SIG-M5 treated with dmso at 0.1 percent for 504 hours (cell line): ENCODE measurements at regions not wholly inside any gene's neighbourhood (a gene's known extent, or its start where the extent isn't known, plus 50 kb on each side); places are given as distances from the start of the nearest gene placed in this dataset.
"Not testable (repeated sequence)": the region's sequence is repeated elsewhere in the genome, so short reads cannot be mapped to it uniquely, and the experiment has no call there.

Source experiments
- DNase-seq: peaks from one replicate; lab custom pipeline; 2025; ENCODE audit not compliant: unreplicated experiment; lab: John Stamatoyannopoulos, UW

DNA sequence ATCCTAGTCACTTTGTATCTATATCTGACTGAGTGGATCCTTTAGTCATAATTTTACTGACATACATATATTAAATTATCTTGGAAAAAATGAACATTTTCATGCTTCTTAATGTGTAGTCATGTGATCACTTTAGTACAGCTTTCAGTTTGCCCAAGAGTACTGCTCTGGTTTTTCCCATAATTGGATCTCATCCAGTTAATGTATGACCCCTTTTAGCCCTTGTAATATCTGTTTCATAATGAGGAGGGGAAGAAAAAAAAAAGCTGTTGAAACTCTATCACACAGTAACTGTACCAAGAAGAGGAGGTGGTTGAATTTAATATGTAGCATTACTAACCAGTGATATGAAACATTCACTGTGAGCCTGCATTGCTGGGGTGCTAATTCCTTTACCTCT, 328.7 kb downstream of the PTPRC start:
- DNase-seq = peak; percentile 28

DNA sequence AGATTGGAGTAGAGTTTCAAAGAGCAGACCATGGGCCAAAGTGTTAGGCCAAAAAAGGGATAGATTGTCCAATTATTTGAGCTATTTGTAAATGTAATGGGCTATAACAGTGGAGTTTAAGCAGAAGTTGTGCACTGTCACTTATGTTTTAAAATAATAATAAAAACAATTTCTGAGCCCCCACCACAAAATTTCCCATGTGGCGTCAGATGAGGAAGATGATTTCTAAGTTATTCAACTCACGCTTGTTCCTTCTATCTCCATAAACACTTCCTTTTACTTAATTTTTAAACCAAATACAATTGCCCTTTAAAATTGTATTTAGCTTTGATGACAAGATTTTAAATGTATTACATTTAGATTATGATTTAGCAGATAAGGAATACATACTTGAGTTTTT, 330.0 kb downstream of the PTPRC start:
- DNase-seq = no peak

DNA sequence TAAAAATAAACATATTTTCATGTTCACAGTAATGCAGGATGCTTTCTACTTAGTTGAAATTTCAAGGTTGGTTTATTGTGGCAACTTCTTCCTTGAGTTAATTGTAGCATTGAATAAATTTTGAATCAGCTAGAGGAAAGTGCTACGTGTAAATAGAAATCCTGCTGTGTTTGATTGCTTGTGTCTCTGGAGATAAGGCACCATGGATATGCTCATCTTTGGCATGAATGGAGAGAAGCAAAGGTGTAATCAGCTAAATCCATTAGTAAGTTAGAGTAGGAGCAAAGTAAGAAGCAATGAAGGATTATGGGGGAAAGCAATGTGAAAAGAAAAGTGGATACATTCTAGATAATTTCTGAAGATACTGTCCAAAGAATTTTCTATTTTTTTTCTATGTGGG, 331.1 kb downstream of the PTPRC start:
- DNase-seq = no peak

DNA sequence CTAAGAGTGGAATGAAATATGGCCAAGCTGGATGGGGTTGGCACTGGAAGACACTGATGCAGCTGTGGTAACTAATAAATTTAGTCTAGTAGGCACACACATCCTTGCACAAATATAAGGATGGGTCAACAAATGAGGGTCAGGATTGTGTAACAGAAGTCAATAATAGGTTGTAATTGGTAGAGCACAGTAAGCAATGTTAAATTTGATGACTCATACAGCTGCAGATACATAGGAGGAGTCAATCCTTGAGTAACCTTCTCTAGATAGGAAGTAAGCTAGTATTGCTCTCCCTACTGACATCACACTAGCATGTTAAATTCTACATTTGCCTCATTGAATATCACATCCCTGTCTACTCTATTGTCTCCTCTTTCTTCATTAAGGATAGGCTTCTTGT, 332.1 kb downstream of the PTPRC start:
- DNase-seq = peak; percentile 98

DNA sequence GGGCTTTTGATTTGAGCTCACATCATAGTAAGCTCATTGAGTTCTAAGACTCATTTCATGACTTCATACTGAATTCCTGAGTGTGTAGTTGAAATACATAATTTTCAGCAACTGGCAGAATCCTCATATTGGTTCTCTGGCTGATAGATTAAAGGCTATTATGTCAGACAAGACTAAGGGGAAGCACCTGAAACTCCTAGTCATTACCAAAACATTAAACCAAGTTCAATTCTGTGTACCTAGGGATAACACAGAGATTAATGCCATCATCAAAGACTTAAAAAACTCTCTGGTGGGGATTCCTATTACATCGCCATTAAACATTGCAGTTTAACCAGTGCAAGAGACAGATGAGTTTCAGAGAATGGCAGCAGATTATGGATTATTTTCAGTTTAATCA, 339.1 kb downstream of the PTPRC start:
- no peak for DNase-seq

DNA sequence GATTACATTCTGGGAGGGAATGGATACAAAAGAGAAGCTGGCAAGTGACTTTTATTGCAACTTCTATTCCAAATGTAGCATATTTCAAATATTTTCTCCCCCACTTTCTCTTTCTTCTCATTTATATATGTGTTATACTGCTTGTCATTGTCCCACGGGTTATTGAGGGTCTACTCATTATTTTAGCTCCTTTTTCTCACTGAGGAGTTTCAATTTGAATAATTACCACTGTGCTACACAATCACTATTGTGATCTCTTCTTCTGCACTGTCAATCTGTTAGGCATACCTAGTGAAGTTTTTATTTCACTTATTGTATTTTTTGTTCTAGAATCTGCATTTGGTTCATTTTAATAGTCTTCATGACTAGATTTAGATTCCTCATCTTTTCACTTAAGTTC, 339.7 kb downstream of the PTPRC start:
- DNase-seq = no peak

DNA sequence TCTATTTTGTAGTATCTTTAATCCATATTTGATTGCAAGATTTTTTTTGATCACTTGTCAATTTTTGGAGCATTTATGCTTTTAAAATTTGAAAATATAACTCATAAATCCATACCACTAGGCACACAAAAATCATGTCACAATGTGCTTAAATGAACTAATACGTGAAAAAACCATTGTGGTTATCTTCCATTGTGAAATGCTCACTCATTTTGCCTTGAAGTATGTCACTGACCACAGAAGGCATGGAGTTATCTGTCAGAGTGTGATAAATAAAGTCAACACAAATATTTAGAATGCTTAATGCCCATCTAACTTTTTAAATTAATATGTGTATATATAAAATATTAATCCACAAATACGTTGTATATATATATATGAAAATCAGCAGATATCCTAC, 347.2 kb downstream of the PTPRC start:
- DNase-seq = peak; percentile 62

DNA sequence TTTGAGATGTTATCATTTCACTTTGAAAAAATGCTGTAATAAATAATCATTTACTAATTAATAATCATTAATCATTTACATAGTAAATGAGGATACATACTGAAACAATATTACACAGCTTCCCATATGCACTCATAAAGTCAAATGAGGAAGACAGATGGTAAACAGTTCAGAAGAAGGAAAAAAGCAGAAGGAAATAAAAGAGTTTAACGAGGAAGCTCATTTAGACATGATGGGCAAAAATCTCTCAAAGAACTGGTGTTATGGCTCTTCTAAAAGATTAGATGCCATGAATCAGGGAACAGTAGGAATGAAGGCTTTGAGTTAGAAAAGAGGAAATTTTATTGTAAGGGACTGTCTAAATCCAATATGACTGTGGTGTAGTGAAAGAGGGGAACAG, 347.6 kb downstream of the PTPRC start:
- DNase-seq = peak; percentile 89

DNA sequence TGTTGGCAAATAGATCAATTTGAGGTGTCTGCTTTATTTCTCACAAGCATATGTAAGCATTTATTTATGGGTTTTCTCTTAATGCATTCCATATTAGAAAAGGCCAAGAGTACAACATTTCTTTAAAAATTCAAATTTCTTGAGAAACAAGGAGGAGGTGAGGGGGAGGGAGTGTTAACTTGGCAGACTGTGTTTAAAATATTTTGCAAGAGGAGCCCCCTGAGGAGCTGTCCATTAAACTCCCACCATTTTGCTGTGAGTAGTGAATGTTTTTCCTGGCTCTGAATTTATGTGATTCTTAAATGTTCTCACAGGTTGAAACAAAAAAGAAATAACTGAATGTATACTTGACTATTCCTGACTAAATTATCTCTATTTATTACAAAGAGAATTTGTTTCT, 363.8 kb downstream of the PTPRC start:
- DNase-seq = peak; percentile 30

DNA sequence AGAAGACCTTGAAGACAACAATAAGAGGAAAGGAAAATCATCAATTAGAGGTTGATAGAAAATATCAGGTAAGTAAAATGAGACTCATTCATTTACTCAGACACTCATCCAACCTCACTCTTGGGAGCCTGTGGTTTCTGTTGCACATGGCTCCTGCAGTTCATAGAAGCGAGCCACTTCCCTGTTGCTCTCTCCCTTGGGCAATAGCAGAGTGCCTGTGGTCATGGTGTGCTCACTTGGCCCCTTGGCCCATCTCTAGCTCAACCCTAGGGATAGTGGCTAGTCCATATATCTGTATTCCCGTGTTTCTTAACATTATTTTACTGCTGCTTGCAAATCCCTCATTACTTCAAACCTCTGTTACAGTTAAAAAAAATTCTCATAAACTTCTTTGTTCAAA, 368.6 kb downstream of the PTPRC start:
- DNase-seq = peak; percentile 95

DNA sequence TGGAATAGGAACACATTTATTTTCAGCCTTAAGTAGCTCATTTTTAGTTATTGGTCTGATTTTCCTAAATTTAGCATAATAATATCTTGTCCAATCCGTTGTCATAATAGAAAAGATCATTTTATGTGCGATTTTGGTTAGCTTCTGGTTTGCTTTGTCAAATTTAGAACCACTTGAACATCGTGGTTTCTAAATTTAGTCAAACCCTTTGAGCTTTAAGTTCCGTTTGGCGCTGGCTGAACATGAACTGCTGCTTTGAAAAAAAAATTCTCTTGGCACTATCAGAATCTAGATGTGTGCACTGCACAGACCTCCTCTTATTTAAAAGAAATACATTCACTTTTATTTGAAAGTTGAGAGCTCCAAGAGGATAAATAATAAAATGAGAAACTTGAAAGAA, 370.6 kb downstream of the PTPRC start:
- DNase-seq = peak; percentile 63

DNA sequence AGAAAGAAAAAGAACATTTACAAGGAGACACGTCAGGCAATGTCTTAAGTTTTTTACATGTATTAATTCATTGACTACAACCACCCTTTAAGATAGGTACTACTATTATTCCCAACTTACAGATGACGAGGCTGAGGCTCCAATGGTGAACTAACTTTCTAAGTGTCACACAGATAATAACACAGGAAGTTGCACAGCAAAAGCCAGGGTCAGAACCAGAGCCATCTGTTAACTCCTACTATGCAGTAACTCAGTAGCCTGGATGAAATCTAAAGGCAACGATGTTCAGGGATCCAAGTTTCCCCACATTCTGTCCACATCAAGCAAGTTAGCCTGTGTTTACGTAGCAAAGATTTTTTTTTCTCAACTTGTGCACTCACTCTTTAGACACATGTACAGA, 371.7 kb downstream of the PTPRC start:
- DNase-seq = peak; percentile 66

DNA sequence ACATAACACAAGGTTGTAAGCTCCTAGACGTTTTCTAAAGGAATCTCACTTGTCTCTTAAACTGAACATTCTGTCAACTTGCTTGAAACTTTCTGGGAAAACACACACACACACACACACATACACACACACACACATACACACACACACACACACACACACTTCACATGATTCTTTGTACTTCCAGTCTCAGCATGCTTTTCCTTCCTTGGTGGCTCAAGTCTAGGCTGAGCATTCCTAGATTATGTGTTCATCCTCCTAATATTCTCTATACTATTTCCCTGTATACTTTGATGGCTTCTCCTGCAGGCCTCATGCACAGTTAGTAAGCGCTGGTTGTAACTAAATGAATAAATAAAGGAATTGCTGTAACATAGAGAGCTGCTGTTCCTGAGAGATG, 372.1 kb downstream of the PTPRC start:
- no peak for DNase-seq

DNA sequence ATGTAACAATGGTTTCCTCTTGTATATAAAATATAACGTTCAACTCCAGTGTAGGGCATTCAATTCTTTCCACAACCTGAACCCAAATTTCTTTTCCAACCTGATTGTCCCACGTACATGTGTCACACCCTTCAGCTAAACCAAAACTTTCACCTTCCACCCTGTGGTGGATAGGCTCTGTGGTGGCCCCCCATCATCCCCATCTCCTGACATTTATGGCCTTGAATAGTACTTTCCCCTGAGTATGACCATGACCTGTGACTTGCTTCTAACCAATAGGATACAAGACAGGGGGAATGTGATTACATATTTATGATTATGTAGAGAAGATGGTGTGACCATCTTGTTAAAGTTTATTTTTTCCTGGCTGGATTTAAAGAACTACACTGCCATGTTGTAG, 377.0 kb downstream of the PTPRC start:
- DNase-seq = no peak

DNA sequence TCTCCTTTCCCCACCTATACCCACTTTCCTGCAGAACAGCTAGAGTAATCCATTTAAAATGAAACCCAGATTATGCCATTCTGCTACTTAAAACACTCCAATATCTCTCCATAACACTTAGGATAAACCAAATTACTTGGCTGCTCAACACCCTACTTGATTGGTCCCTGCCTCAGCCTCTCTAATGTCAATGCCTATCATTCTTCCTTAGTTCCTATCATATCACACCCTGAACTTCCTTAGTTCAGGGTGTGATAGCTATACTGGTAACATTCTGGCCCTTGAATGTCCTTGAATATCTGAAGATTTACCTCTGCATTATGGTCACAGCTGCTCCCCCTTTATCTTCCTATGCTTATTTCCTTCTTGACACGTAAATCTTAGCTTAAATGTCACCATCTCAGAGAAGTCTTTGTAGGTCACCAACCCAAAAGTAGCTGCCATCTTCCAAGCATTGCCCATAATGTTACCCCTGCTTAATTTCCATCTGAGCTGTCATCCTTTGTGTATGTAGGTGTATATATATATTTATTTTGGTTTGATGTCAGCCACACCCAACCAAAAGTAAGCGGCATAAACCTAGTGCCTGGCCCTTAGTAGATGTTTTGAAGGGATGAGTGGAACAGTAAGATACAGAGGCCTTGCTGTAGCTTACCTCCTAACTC, 379.8 kb downstream of the PTPRC start:
- DNase-seq = no peak

DNA sequence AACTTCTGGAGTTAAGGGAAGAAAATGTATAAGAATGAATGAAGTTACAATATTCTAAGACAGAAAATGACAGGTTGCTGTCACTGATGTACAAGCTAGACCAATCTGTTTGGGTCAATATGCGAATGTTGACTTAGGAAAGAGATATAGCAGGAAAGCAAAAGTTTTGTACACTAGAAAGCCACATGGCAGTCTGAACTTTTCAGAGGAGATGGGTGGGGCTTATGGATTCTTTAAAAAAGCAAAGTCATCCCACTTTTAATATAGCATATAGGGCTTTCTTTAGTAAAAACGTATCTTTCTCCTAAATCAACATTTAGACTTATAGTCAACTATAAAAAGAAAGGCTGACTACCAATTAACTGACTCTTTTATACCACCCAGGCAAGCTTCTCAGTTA, 381.2 kb downstream of the PTPRC start:
- DNase-seq = no peak

DNA sequence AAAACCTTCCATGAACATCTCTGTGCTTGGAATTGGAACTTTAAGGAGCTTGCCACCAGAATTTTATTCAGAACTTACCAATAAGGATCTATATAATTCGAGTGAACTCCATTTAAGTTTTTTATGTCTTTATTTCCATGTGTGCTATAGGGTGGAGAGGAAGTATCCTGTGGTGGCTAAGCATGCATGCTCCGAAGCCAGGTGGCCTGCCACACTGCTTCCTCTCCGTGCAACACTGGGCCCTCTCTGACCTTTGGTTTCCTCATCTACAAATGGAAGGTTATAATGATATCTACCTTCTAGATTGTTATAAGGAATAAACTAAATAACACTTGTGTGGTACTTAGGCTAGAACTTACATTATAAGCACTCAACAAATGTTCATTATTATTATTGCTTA, 382.1 kb downstream of the PTPRC start:
- peak; percentile 27 for DNase-seq

DNA sequence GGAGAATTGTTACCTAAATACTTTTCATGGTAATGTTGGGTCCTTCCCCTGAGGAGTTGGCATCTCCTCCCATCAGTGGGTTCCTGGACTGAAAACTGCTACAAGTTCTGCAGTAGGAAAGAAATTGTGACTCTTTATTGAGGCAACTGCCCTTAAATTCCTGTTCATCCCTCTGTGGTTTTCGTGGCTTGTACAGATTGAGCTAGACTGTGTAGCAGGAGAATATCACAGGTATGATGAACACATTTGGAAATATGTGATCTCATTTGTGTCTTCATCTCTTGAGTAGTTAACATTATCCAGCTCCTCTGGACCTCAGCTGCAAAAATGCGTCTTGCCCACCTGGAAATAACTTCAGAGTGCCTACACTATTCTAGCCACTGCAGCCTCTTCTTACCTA, 390.6 kb downstream of the PTPRC start:
- DNase-seq = no peak

DNA sequence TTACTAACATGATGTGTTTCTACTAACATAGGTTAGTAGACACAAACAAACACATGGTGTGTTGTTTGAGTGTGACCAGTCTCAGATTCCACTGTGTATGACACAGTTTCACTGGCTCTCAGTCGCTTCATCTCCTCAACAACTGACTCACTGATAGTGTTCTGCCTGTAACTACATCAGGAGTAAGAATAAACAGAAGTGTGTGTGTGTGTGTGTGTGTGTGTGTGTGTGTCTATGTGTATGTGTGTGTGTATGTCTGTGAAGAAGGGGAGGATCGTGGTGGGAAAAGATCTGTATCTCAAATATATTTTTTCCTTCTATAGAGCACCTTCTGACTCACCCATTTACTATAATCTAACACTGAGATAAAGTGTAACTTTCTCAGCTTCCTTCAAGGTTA, 391.0 kb downstream of the PTPRC start:
- DNase-seq = no peak

DNA sequence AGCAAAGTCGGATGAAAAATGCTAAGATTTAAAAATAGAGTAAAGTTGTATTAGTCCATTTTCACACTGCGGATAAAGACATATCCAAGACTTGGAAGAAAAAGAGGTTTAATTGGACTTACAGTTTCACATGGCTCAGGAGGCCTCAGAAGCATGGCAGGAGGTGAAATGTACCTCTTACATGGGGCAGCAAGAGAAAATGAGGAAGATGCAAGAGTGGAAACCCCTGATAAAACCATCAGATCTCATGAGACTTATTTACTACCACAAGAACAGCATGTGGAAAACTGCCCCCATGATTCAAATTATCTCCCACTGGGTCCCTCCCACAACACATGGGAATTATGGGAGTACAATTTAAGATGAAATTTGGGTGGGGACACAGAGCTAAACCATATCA, 391.7 kb downstream of the PTPRC start:
- DNase-seq = not testable (repeated sequence)

DNA sequence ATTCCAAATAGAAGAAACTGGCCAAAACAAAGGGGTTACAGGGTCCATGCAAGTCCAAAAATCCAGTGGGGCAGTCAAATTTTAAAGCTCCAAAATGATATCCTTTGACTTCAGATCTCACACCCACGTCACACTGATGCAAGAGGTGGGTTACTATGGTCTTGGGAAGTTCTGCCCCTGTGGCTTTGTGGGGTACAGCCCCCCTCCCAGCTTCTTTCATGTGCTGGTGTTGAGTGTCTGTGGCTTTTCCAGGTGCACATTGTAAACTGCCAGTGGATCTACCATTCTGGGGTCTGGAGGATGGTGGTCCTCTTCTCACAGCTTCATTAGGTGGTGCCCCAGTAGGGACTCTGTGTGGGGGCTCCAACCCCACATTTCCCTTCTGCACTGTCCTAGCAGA, 392.3 kb downstream of the PTPRC start:
- not testable (repeated sequence) for DNase-seq

DNA sequence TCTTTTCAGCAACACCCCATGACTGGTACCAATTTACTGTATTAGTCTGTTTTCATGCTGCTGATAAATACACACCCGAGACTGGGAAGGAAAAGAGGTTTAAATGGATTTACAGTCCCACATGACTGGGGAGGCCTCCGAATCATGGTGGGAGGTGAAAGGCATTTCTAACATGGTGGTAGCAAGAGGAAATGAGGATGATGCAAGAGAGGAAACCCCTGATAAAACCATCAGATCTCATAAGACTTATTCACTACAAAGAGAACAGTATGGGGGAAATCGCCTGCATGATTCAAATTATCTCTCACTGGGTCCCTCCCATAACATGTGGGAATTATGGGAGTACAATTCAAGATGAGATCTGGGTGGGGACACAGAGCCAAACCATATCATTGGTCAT, 393.6 kb downstream of the PTPRC start:
- DNase-seq = peak; percentile 26

DNA sequence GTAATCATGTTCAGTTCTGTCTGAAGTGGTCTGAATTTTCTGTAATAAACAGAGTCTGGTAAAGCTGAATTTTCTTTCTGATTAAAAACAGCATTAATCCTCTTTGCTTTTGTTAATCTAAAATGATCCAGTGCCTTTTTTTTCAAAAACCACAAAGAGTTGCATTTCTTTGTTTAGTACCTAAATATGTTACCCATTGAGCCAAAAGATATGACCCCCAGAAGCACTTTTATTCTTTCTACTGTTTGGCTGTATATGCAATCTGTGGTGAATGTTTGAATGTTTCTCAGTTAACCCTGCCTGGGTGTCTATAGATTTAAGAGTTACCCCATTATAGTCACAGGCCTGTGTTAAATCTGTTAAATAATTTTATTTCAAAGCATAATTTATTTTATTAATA, 394.8 kb downstream of the PTPRC start:
- no peak for DNase-seq

DNA sequence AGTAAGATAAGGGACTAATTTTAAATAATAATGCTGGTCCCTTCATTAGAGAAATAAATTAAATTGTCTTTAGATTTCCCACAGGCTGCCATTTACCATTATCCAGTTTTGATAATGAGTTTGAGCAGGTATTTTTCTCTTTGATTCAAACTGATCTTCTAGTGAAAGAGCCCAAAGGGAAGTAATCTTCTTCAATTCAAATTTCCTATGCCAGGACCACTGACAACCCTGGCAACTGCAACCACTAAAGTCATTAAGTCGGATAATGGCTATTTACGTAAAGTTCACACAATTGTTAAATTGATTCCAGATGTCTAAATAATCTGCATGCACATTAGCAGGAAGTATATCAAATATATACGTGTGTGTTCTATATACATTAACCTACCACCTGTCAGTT, 399.3 kb downstream of the PTPRC start:
- DNase-seq = no peak
